Fibroblast of mammary gland (primary cell): ENCODE measurements at regions not wholly inside any gene's neighbourhood (a gene's known extent, or its start where the extent isn't known, plus 50 kb on each side); places are given as distances from the start of the nearest gene placed in this dataset.

Source experiments
- DNase-seq: peaks from one replicate; pipeline ENCODE4 v3.0.0-alpha.2; 2010; ENCODE audit warnings: low read depth
- H3K4me3 ChIP-seq: 2 replicates; pipeline ENCODE4 v1.5.1; 2011; ENCODE audit warnings: low read depth, mild to moderate bottlenecking, low read length, moderate library complexity; ENCODE audit not compliant: control insufficient read depth
- TF ChIP-seq, protein P1 (sequence below): conservative IDR thresholded peaks from 2 replicates; pipeline ENCODE4 v1.5.1; 2011; ENCODE audit warnings: low read depth, low read length, inconsistent platforms; ENCODE audit not compliant: control insufficient read depth, insufficient read depth

GRCh38 chr1:191366686-191367085, 791.6 kb upstream of the RGS18 start:
- TF ChIP-seq, protein P1, sequence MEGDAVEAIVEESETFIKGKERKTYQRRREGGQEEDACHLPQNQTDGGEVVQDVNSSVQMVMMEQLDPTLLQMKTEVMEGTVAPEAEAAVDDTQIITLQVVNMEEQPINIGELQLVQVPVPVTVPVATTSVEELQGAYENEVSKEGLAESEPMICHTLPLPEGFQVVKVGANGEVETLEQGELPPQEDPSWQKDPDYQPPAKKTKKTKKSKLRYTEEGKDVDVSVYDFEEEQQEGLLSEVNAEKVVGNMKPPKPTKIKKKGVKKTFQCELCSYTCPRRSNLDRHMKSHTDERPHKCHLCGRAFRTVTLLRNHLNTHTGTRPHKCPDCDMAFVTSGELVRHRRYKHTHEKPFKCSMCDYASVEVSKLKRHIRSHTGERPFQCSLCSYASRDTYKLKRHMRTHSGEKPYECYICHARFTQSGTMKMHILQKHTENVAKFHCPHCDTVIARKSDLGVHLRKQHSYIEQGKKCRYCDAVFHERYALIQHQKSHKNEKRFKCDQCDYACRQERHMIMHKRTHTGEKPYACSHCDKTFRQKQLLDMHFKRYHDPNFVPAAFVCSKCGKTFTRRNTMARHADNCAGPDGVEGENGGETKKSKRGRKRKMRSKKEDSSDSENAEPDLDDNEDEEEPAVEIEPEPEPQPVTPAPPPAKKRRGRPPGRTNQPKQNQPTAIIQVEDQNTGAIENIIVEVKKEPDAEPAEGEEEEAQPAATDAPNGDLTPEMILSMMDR = no peak
- no peak for DNase-seq
- H3K4me3 ChIP-seq = no peak overlapping the region

- DNase-seq = no peak
- H3K4me3 ChIP-seq = no peak overlapping the region
- TF ChIP-seq, protein P1 = no peak
Measured at GRCh38 chr1:191368891-191369654, 789.2 kb upstream of the RGS18 start.

GRCh38 chr1:191371626-191372025, 786.6 kb upstream of the RGS18 start:
- H3K4me3 ChIP-seq = no peak overlapping the region
- no peak for DNase-seq
- TF ChIP-seq, protein P1 = no peak

GRCh38 chr1:191388283-191388682, 770.0 kb upstream of the RGS18 start:
- TF ChIP-seq, protein P1 = no peak
- DNase-seq = no peak
- no peak overlapping the region for H3K4me3 ChIP-seq

DNA sequence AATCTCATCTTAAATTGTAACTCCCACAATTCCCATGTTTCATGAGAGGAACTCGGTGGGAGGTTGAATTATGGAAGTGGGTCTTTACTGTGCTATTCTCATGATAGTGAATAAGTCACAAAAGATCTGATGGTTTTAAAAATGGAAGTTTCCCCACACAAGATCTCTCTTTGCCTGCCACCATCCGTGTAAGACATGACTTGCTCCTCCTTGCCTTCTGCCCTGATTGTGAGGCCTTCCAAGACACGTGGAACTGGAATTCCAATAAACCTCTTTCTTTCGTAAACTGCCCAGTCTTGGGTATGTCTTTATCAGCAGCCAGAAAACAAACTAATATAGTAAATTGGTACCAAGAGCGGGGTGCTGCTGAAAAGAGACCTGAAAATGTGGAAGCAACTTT, 761.6 kb upstream of the RGS18 start:
- TF ChIP-seq, protein P1 = no peak
- no peak overlapping the region for H3K4me3 ChIP-seq
- DNase-seq = no peak

DNA sequence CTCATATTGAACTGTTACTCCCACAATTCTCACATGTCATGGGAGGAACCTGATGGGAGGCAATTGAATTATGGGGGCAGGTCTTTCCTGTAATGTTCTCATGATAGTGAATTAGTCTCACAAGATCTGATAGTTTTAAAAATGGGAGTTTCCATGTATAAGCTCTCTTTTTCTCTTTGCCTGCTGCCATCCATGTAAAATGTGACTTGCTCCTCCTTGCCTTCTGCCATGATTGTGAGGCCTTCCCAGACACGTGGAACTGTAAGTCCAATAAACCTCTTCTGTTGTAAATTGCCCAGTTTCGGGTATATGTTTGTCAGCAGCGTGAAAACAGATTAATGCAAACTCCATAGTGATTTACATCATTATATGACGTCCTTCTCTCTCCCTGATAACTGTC, 759.7 kb upstream of the RGS18 start:
- DNase-seq = no peak
- TF ChIP-seq, protein P1 = no peak
- H3K4me3 ChIP-seq = no peak overlapping the region
